Epithelial cell of proximal tubule (primary cell): ENCODE measurements at regions not wholly inside any gene's neighbourhood (a gene's known extent, or its start where the extent isn't known, plus 50 kb on each side); places are given as distances from the start of the nearest gene placed in this dataset.
A peak's percentile ranks its signal among the peaks of the same experiment; 100 is the strongest.

ENCODE experiments used
- DNase-seq: peaks from one replicate; pipeline ENCODE4 v3.0.0-alpha.2; 2011; ENCODE audit warnings: low read depth
- H3K4me3 ChIP-seq: 2 replicates; pipeline ENCODE4 v1.5.1; 2011; ENCODE audit warnings: low read depth, mild to moderate bottlenecking, low read length
- CTCF ChIP-seq: conservative IDR thresholded peaks from 2 replicates; pipeline ENCODE4 v1.5.1; 2012; ENCODE audit warnings: low read depth, mild to moderate bottlenecking, low read length

GRCh38 chrY:17231994-17232393 is 648.0 kb downstream of the CDY2B start:
- H3K4me3 ChIP-seq: no peak overlapping the region
- DNase-seq: no peak
- TF ChIP-seq CTCF: no peak

GRCh38 chrY:17223502-17223901 is 656.5 kb downstream of the CDY2B start:
- no peak for TF ChIP-seq CTCF
- no peak overlapping the region for H3K4me3 ChIP-seq
- no peak for DNase-seq

GRCh38 chrY:17202395-17202794 is 677.6 kb downstream of the CDY2B start:
- TF ChIP-seq CTCF: no peak
- no peak overlapping the region for H3K4me3 ChIP-seq

GRCh38 chrY:17184299-17184698 is 695.7 kb downstream of the CDY2B start:
- no peak for DNase-seq
- H3K4me3 ChIP-seq: no peak overlapping the region
- TF ChIP-seq CTCF: no peak

More at GRCh38 chrY:17202395-17202794, 677.6 kb downstream of the CDY2B start:
- no peak for DNase-seq

GRCh38 chrY:17166881-17167280 is 713.1 kb downstream of the CDY2B start:
- peak; percentile 43 for DNase-seq
- no peak for TF ChIP-seq CTCF
- no peak overlapping the region for H3K4me3 ChIP-seq

GRCh38 chrY:17122166-17122565 is 757.9 kb downstream of the CDY2B start:
- DNase-seq: no peak
- TF ChIP-seq CTCF: no peak
- H3K4me3 ChIP-seq: no peak overlapping the region

GRCh38 chrY:17085303-17085702 is 794.7 kb downstream of the CDY2B start:
- no peak for TF ChIP-seq CTCF
- no peak overlapping the region for H3K4me3 ChIP-seq
- no peak for DNase-seq
